CD4-positive, alpha-beta T cell treated with Interleukin-6 at 100 ng/mL for 8 hours (primary cell): ENCODE measurements at regions not wholly inside any gene's neighbourhood (a gene's known extent, or its start where the extent isn't known, plus 50 kb on each side); places are given as distances from the start of the nearest gene placed in this dataset.
"Not testable (repeated sequence)": the region's sequence is repeated elsewhere in the genome, so short reads cannot be mapped to it uniquely, and the experiment has no call there.

Experiments
- DNase-seq: peaks from one replicate; pipeline ENCODE4 v3.0.0-alpha.2; 2020; ENCODE audit warnings: mixed read lengths, low spot score

DNA sequence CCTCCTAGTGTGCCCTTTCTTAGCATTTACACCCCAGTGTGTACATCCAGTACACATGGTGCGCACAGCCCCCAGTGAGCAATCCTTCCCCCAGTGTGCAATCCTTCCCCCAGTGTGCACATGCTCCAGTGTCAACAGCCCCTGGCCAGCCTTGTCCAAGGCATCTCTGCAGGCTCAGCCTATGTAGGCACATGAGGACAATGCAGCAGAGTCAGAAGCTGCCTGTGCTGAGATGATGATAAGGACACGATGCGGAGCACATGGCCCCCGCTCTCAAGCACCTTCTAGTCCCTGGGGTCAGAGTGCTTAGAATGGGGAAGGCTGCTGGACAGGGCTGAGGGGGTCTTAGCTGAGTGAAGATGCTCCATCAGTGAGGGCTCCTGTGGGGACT, 69.8 kb downstream of the GADD45G start:
- no peak for DNase-seq

DNA sequence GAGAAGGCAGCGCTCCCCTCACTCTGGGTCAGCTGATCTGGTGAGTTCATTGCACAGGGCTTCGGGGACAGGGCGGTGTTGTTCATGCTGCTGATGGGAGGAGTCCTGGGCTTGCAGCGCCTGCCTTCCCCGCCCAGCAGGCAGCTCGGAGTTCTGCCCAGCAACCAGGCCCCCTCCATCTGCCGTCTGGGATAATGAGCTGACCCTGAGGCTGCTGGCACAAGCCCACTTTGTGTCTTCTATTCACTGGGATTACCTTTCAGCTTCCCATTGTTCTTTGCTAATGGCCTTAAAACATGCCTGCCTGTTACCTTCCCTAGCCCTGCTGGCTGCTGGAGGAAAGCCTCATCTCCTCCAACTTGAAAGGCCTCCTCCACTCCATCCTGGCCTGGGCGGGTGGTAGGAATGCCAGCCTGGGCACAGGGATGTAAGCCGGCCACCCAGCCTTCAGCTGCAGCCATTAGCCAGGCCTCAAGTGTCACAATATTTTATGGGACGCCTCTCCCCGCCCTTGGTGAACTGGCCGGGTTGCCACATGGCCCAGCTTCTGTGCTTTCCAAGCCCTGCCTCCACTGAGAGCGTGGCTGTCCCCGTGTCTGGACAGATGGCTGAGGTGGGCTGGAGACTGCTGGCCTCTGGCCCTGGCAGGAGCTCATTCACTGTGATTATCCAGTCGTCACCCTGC, 70.4 kb downstream of the GADD45G start:
- DNase-seq, result no peak

DNA sequence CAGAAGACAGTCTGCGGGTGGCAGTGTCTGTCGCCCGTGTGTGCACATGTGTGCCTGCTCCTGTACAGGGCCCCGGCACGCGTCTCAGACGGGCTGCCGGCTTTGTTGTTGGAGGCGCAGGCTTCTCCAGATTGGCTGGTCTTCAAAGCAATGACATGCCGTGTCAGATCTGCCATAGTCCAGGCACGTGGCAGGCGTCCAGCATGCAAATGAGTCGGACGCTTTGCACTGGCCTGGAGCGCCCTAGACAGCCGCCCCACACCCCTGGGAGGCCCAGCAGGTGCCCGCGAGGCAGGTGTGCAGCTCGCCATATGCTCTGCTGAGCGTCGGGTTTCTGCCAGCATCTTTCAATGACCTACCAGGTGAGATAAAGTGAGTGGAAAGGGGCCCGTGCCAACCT, 71.5 kb downstream of the GADD45G start:
- no peak for DNase-seq

DNA sequence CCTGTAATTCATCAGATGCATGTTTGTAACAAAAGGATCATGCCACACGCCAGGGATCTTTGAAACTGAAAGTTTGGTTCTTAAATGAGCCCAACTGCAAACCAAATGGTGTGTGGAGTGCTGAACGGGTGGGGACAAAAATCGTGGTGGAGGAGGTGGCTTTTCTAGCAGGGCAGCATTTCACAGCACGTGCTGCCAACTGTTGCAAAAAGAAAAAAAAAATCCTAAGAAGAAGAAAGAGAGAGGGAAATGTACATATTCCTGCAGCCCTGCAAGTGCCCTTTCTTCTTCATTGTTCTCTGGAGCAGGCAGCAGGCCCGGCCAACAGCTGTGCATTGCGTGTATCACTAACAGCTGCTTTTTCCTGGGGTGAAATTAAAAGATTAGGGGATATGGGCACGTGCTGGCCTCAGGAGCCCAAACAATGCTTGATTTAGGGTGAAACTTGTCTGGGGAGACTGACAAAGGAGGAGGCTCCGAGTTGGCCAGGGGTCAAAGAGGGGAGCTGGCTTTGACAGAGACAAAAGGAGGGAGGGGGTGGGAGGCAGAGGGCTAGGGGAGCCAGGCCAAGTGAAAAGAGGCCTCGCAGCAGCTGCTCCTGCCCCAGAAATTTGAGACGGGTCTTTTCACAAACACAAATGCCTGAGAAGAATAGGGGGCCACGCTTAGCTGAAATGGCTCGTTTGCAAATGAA, 73.0 kb downstream of the GADD45G start:
- DNase-seq, result no peak

DNA sequence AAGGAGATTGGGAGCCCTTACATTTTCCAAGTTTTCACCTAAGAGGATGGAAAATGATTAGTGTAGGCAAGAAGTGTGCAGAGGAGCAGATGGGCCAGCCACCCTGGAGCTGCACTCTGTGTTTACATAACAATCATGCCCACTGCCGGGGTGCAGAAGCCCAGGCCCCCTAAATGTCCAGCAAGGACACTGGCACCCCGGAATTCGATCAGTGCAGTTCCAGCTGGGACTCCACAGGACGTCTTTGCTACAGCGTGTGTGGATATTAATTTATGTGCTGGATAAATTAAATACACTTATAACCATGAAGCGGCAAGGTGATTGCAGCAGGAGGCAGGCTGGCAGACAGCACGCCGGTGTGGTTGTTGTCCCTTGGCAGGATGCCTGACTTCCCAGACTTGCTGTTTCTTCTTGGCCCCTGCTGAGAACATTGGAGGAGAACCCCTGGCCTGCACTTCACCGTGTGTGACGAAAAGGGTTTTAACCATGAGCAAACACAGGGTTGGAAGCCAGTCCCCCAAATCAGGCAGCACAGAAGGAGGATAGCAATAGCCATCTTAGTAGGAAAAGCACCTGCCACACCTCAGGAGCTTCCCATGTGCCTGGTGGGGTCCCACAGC, 73.7 kb downstream of the GADD45G start:
- no peak for DNase-seq

DNA sequence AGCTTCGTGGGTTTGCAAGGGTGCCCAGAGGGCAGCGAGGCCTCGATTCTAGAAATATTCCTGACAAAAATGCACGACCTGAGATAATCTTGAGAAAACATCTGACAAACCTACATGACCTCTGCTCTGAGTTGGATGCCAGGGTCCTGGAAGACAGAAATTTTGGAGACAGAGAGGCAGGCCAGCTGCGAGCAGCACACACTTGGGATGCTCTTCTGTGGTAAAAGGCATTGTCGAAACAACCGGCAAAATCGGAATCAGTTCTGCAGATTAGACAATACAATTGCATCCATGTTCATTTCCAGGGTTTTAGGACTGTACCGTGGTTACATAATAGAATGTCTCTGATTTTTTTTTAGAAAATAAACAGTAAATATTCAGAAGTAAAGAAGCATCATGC, 74.2 kb downstream of the GADD45G start:
- no peak for DNase-seq

DNA sequence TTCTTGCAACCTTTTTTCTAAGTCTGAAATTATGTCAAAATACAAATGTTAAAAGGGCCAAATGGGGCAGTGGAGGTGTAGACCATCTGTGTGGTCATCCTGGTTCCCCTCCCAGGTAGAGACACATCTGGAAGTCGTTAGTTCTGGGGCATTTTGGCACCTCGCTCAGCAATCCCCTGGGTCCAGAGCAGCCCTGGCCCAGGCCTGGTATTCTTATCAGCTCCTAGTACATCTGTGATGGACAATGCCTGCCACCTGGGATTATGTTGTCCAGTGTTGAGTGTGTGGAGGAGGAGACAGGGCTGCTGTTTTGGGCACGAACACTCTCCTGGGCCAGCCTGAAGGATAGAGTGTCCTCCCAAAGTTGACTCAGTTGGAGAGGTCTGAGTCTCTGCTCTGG, 74.8 kb downstream of the GADD45G start:
- no peak for DNase-seq

DNA sequence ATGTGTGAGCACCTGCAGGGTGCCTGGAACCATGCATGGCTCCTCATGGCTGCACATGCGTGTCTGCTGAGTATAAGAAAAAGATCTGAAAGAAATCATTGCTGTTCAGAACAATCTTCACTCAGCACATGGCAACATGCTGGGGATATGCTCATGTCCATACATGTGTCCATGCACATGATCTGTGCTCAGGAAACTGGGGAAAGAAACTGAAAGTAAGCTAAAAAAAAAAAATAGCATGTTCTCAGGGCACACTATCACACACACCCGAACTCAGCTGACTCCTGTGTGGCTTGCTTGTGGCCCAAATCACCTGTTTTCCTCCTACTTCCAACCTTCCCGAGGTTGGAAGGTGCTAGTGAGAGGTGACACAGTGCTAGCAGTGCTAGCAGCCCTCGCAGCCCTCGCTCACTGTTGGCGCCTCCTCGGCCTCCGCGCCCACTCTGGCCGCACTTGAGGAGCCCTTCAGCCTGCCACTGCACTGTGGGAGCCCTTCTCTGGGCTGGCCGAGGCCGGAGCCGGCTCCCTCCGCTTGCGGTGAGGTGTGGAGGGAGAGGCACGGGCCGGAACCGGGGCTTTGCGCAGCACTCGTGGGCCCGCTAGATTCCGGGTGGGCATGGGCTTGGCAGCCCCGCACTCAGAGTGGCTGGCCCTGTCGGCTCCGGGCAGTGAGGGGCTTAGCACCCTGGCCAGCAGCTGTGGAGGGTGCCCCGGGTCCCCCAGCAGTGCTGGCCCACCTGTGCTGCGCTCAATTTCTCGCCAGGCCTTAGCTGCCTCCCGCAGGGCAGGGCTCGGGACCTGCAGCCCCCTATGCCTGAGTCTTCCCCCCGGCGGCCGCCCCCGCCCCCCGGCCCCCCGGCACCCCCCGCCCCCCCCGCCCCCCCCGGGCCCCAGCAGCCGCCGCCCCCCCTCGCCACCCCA, 76.0 kb downstream of the GADD45G start:
- no peak for DNase-seq

DNA sequence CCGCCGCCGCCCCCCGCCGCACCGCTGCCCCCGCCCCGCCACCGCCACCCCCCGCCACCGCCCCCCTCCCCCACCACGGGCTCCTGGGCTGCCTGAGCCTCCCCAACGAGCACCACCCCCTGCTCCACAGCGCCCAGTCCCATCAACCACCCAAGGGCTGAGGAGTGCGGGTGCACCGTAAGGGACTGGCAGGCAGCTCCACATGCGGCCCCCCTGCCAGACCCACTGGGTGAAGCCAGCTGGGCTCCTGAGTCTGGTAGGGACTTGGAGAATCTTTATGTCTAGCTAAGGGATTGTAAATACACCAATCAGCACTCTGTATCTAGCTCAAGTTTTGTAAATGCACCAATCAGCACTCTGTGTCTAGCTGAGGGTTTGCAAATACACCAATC, 76.7 kb downstream of the GADD45G start:
- DNase-seq, result not testable (repeated sequence)

DNA sequence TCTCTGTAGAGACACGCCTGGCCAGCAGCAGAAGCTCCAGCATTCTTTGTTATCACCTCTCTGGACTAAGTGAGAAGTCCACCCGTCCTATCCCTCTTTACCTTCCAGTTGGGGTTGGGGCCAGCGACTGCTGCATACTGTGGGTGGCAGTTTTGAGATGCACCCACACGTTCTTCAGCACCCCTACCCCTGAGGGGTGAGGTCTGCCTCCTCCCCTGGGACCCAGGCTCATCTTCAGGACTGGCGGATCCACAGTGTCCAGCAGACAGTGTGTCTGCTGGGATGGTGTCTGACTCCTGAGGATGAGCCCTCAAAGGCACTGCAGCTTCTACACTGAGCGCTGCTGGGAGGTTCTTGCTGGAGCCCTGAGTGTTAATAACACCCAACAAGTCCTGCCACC, 78.8 kb downstream of the GADD45G start:
- no peak for DNase-seq

DNA sequence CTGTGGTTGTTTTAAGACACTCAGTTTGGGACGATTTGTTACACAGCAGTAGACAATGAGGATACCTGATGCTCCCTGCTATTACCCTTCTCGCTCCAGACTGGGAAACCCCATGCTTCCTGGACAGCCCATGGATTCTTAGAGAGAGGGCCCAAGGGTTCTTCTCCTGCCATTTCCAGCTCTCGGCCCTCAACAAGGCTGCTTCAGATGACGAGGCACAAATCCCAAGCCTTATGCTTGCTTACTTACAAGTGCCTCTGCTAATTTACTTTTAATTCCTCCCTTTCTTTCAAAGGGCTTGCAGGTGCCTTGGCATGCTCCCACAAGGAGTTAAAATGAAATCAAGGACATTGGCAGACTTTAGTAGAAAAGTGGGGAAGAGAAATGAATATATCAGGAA, 79.4 kb downstream of the GADD45G start:
- DNase-seq, result no peak

DNA sequence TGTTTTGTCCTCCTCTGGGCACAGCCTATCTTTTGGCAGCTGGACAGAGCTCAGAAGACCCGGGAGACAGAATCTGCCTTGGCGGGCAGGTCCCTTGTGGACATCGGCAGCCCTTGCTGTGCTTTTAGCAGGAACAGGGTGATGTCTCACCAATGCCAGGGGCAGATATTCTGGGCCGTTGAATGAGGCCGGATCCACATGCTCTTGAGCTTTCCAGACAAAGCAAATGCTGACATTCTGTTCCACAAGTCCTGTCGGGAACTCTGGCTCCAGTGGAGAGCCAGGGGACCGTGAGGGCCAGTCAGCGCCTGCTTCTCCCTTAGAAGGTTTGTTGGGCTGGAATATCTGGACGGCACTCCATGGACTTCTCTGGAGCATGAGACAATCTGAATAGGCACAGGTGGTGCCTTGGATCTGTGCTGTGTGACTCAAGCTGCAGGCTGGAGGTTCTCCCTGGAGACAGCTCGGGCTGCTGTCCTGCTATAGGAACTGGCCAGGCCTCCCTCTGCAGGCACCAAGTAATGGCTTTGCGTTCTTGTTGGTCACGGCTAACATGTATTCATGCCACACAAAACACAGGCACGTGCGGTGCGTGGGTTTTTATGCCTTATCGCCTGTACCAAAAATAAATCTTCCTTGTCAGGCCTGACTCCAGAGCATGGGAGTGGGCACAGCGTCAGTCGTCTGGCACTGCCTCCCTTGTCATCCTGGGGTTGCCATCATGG, 80.3 kb downstream of the GADD45G start:
- DNase-seq, result no peak

DNA sequence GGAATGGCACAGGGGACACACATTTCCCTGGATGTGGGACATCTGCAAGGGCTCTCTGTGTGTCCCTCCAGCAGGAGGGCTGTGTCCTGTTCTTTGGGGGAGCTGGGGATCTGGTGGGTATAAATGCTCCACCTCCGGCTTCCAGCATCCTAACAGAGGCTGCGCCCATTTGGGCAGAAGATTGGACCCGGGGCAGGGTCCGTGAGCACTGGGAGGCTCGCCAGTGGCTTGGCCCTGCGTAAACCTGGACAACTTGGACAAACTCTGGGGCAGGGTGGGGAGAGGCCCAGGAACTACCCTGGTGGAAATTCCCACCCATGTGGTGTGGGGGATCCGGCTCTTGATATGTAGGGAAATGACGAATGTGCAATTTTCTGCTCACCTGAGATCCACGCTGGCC, 80.9 kb downstream of the GADD45G start:
- no peak for DNase-seq

DNA sequence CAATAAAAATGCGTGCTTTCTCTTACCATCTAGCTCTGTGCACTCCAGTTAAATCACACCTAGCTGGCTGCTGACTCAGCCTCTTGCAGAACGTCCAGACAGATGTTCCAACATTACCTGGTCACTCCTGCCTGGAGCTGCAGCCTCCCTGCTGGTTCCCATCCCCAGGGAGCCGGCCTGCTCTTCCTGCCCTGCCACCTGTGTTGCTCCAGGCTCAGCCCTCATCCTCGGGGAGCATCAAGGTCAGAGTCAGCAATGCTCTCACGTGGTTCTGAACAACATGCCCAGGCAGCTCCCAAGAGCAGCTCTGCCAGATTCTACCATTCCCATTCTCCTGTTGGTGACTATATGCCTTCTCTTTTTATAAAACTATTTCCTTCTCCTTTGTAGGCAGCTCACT, 81.3 kb downstream of the GADD45G start:
- DNase-seq, result no peak

DNA sequence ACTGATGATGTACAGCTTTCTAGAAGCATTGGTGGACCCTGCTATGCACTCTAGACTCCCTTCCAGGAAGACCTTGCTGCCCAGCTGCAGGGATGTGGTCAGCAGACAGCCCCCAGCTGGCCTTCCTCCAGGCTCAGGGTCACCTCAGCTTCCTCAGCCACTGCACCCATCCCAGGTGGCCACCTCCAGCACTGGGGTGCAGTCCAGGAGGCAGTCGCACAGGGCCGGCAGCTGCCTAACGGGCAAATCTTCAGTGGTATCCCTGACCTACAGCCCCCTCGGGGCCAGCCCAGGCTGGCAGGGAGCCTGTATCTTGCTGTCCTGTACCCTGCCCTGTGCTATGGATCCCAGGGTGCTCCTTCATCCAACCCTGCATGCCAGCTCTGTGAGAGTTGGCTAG, 81.8 kb downstream of the GADD45G start:
- no peak for DNase-seq

DNA sequence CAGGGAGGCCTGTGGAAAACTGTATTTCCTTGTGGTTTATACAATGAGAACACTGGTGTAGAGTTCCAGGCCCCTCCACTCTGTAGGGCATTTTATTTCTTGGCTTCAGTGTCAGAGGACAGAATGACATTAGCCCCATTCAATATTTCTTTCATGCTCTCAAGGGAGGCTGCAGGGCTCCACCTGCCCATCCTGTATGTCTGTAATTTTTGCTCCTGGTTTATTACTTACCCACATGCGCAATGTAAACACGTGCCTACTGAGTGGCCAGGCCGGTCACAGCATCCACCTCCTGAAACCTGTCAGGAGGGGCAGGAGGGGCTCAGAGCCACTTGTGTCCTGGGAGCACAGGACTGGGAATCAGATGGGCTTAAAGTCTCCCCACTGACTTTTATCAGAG, 82.4 kb downstream of the GADD45G start:
- no peak for DNase-seq

DNA sequence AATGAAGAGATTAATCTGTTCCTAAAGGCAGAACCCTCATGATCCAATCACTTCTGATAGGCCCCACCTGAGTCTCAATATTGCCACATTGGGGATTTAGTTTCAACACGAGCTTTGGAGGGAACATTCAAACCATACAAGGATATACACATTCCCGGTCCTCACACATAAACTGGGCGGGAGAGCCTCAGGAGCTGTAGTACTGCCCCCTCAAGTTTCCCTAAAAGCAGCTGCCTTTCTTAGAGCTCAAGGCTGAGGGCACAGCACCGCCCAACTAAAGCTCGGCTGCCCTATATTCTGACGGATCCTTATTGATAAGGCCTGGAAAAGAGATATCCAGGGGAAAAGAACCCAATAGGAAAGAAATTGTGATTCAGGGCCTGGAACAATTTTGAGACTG, 83.0 kb downstream of the GADD45G start:
- DNase-seq, result no peak

DNA sequence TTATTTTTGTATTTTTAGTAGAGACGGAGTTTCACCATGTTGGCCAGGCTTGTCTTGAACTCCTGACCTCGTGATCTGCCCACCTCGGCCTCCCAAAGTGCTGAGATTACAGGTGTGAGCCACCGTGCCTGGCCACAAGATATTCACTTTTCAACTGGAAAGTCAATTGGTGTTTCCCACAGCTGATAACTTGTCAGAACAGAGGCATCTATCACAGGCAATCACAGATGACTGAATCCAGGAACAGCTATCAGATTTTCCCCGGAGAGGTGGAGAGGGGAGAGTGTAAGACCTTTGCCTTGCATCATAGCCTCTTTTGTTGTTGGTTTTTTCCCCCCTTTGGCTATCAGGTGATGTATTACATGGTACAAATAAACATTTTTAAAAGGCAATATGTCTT, 84.5 kb downstream of the GADD45G start:
- DNase-seq, result not testable (repeated sequence)

DNA sequence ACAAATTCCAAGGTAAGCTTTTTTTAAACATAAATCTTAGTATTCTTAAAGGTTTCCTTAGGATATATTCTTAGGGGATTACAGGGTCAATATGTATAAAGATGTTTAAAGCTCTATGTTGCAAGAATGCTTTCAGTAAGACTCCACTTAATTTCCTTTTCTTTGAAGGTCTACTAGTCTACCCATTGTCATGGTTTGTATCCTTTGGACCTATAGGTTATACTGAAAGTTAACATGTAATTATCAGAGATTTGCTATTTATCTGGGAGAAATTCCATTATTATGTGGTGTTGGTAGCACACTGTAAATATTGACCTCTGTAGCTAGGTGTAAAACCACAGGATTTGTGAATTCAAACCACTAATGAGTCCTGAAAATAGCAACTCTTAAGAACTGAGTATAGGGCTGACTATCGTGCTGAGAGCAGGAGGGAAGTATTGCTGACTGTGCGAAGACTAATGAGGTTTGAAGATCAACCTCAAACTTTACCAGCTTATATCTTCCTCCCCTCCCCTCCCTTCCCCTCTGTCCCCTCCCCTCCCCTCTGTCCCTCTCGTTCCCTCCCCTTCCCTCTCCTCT, 85.6 kb downstream of the GADD45G start:
- DNase-seq, result no peak

DNA sequence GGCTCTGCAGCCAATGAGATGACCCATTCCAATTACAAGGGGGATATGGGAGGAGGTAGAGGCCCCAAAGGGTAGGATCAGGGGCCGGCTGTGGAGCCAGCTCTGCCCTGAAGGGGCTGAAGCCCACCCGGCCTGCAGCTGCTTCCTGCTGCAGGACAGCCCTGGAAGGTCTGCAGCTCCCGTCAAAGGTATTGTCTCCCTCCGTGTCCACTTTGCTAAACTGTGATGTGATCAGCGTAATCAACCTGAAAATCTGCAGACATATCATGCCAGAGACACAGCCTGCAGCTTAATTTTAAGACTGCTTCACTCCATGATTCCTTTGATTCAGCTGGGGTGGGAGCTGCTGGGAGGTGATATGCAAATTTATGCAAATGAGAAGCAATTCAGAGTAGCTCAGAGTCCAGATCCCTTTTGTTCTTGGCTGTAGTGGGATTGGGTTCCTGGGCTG, 90.7 kb downstream of the GADD45G start:
- no peak for DNase-seq

DNA sequence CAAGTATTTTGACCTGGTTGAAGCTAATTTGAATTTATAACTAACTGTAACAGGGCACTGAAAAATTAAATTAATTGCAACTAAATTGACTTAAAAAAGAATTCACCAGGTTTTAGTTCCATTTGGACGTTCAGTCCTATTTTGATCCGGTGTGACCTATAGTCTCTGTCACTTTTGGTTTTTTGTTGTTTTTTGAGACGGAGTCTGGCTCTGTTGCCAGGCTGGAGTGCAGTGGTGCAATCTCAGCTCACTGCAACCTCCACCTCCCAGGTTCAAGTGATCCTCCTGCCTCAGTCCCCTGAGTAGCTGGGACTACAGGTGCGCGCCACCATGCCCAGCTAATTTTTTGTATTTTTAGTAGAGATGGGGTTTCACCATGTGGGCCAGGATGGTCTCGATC, 91.2 kb downstream of the GADD45G start:
- DNase-seq, result not testable (repeated sequence)
